ENCODE measurements at regions not wholly inside any gene's neighbourhood (a gene's known extent, or its start where the extent isn't known, plus 50 kb on each side); places are given as distances from the start of the nearest gene placed in this dataset.

- Histone ChIP-seq H3K27me3 (ENCODE audit: insufficient read depth, low read length, poor library complexity, severe bottlenecking) (no peaks in the 10 kb centered on the region), H3K36me3 (ENCODE audit: insufficient read depth, low read length) (no peaks in the 10 kb centered on the region), H3K9ac (ENCODE audit: low read depth, low read length, poor library complexity, severe bottlenecking) (no peak overlapping the region), H3K79me2 (ENCODE audit: insufficient read depth, low read length) (no peaks in the 10 kb centered on the region), H3K4me2 (ENCODE audit: low read depth, low read length, poor library complexity, severe bottlenecking) (no peak overlapping the region), H2AFZ (ENCODE audit: low read length) (no peak overlapping the region), H3K9me2 (replicated peaks; ENCODE audit: low read depth, low read length) (no peaks in the 10 kb centered on the region), H4K20me1 (ENCODE audit: insufficient read depth, low read length, poor library complexity, severe bottlenecking) (no peaks in the 10 kb centered on the region), H3K4me3 (ENCODE audit: low read length, poor library complexity, severe bottlenecking) (no peak overlapping the region), H3K4me1 (ENCODE audit: insufficient read depth, low read length, poor library complexity, severe bottlenecking) (no peaks in the 10 kb centered on the region), H3F3A (ENCODE audit: low read depth) (no peaks in the 10 kb centered on the region), H3K9me3 (ENCODE audit: insufficient read depth, low read depth, low read length) (no peaks in the 10 kb centered on the region)
- TF ChIP-seq EZH2phosphoT487 (IDR thresholded peaks at IDR 0.05; ENCODE audit: borderline replicate concordance) = no peak
- TF ChIP-seq, protein P1, sequence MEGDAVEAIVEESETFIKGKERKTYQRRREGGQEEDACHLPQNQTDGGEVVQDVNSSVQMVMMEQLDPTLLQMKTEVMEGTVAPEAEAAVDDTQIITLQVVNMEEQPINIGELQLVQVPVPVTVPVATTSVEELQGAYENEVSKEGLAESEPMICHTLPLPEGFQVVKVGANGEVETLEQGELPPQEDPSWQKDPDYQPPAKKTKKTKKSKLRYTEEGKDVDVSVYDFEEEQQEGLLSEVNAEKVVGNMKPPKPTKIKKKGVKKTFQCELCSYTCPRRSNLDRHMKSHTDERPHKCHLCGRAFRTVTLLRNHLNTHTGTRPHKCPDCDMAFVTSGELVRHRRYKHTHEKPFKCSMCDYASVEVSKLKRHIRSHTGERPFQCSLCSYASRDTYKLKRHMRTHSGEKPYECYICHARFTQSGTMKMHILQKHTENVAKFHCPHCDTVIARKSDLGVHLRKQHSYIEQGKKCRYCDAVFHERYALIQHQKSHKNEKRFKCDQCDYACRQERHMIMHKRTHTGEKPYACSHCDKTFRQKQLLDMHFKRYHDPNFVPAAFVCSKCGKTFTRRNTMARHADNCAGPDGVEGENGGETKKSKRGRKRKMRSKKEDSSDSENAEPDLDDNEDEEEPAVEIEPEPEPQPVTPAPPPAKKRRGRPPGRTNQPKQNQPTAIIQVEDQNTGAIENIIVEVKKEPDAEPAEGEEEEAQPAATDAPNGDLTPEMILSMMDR (conservative IDR thresholded peaks at IDR 0.05; ENCODE audit: low read length) = no peak
Observed at GRCh38 chr20:19924255-19924654, 92.9 kb upstream of the NAA20 start.

GRCh38 chr20:19926591-19926990 lies 90.6 kb upstream of the NAA20 start:
- H3K4me1 ChIP-seq (ENCODE audit: insufficient read depth, low read length, poor library complexity, severe bottlenecking) = peaks cover 8% of the 10 kb centered on the region

DNA sequence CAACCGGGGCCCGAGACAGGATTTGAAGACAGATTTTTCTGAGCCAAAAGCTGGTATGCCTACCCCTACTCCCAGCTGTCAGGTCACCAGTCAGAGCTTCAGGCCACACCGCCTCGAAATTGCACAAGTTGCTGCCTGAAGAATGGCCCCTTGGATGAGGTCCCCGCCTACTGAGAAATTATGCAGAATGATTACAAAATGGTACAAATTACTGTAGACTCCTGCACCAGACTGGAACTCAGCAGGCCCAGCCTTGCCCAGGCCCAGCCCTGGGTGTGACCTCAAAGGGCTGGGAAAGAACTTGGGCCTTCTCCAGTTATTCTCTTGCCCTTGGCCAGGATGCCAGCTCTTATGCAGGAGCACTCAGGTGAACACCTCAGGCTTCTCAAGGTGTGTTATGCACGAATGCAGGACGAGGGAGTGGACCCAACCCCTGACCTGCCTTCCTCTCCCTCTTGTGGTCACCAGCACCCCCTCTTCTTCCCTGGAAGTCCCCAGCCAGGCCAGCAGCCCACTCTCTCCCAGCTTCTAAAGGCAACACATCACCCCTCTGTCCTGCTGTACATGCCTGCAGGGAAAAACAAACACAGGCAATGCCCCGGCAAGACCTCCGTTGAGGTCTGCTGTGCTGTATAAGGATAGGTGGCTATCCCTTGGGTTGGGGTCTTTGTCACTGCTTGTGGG lies 88.7 kb upstream of the NAA20 start:
- Histone ChIP-seq H3K9me2 (replicated peaks; ENCODE audit: low read depth, low read length) (no peaks in the 10 kb centered on the region), H3K36me3 (ENCODE audit: insufficient read depth, low read length) (no peaks in the 10 kb centered on the region), H4K20me1 (ENCODE audit: insufficient read depth, low read length, poor library complexity, severe bottlenecking) (no peaks in the 10 kb centered on the region), H2AFZ (ENCODE audit: low read length) (no peak overlapping the region), H3K4me1 (ENCODE audit: insufficient read depth, low read length, poor library complexity, severe bottlenecking) (peaks cover 14% of the 10 kb centered on the region), H3K4me3 (ENCODE audit: low read length, poor library complexity, severe bottlenecking) (no peak overlapping the region), H3K9ac (ENCODE audit: low read depth, low read length, poor library complexity, severe bottlenecking) (no peak overlapping the region), H3K79me2 (ENCODE audit: insufficient read depth, low read length) (no peaks in the 10 kb centered on the region), H3F3A (ENCODE audit: low read depth) (no peaks in the 10 kb centered on the region), H3K27me3 (ENCODE audit: insufficient read depth, low read length, poor library complexity, severe bottlenecking) (no peaks in the 10 kb centered on the region), H3K9me3 (ENCODE audit: insufficient read depth, low read depth, low read length) (no peaks in the 10 kb centered on the region), H3K4me2 (ENCODE audit: low read depth, low read length, poor library complexity, severe bottlenecking) (no peak overlapping the region)
- TF ChIP-seq EZH2phosphoT487 (IDR thresholded peaks at IDR 0.05; ENCODE audit: borderline replicate concordance) = no peak
- TF ChIP-seq, protein P1 (conservative IDR thresholded peaks at IDR 0.05; ENCODE audit: low read length) = no peak

More at GRCh38 chr20:19926591-19926990, 90.6 kb upstream of the NAA20 start:
- Histone ChIP-seq H3F3A (ENCODE audit: low read depth) (no peaks in the 10 kb centered on the region), H3K9me2 (replicated peaks; ENCODE audit: low read depth, low read length) (no peaks in the 10 kb centered on the region), H3K4me2 (ENCODE audit: low read depth, low read length, poor library complexity, severe bottlenecking) (no peak overlapping the region), H3K9me3 (ENCODE audit: insufficient read depth, low read depth, low read length) (no peaks in the 10 kb centered on the region), H3K27me3 (ENCODE audit: insufficient read depth, low read length, poor library complexity, severe bottlenecking) (no peaks in the 10 kb centered on the region), H3K9ac (ENCODE audit: low read depth, low read length, poor library complexity, severe bottlenecking) (no peak overlapping the region), H3K4me3 (ENCODE audit: low read length, poor library complexity, severe bottlenecking) (no peak overlapping the region), H2AFZ (ENCODE audit: low read length) (no peak overlapping the region), H4K20me1 (ENCODE audit: insufficient read depth, low read length, poor library complexity, severe bottlenecking) (no peaks in the 10 kb centered on the region), H3K36me3 (ENCODE audit: insufficient read depth, low read length) (no peaks in the 10 kb centered on the region), H3K79me2 (ENCODE audit: insufficient read depth, low read length) (no peaks in the 10 kb centered on the region)
- TF ChIP-seq, protein P1 (conservative IDR thresholded peaks at IDR 0.05; ENCODE audit: low read length) = no peak
- TF ChIP-seq EZH2phosphoT487 (IDR thresholded peaks at IDR 0.05; ENCODE audit: borderline replicate concordance) = no peak

Measured in Loucy (cell line).